ENCODE measurements at regions not wholly inside any gene's neighbourhood (a gene's known extent, or its start where the extent isn't known, plus 50 kb on each side); places are given as distances from the start of the nearest gene placed in this dataset.

DNA sequence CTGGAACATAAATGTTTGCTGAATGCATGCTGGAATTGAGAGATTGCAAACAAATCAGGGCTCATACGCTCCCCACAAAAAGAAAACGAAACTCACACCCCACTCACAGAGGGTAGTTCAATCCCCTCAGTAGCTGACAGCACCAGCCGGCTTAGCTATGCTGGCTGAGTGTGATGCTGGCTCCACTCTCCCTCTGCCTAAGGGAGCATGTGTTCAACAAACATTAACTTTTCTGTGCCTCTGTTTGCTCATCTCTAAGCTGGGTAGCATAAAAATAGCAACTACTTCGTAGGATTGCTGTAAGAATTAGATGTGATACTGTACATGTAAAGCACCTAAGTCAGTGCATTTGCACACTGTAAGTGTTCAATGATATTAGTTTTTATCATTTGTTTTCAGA is 282.6 kb downstream of the FOXO1 start:
- DNase-seq (ENCODE audit: low read depth, low spot score): no peak

DNA sequence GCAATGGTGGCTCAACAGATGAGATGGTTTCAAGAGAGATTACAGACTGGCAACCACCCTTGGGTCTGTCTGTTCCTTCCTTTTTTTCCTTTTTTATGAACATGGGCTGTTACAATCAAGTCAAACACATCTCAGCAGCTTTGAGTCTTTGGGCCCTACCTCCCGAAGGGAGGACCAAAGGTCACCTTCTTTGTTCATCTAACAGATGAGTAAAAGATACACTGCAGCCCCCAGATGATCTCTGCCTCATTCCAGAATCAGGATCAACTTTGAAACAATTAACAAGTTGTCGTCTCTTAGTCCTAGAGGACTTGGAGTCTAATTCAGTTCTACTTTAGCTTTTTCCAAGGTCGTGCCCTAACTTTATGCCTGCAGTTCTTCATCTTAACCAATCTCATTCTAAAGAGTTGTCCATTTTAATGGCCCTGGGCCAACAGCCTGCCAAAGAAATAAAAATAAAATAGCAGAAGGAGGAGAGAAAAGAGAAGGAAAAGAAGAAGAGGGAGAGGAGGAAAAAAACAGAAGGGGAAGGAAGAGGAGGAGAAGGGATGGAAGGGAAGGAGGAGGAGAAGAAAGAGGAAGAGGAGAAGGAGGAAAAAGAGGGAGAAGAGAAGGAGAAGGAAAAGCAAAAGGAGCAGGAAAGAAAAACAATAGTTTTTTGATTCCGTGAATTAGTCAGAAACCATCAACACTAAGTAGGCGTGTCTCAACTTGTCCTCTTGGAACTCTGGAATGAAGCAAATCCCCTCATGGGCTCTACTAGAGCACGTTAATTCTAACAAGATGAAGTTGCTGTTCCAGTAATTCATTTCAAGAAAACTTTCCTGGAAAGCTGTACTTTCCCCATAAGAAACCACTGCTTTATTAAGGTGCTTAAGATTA is 281.2 kb downstream of the FOXO1 start:
- DNase-seq (ENCODE audit: low read depth, low spot score): no peak

DNA sequence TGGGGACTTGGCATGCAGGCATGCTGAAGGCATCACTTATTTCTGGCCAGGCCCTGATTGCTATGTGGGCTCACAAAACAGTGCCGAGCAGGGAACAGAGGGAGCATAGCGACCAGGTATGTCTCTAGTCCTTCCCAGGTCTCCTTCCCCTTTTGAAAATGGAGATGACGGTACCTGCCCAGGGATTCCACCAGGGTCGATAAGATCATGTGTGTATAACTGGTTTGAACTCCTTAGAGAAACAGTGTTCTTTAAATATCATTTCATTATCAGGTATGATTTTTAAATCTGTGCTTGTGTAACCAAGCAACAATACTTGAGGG is 280.6 kb downstream of the FOXO1 start:
- no peak for DNase-seq (ENCODE audit: low read depth, low spot score)

GRCh38 chr13:40386586-40386985 is 279.9 kb downstream of the FOXO1 start:
- no peak for DNase-seq (ENCODE audit: low read depth, low spot score)

- no peak for DNase-seq (ENCODE audit: low read depth, low spot score)
Observed at GRCh38 chr13:40387775-40388174, 278.7 kb downstream of the FOXO1 start.

GRCh38 chr13:40388617-40389016 is 277.8 kb downstream of the FOXO1 start:
- no peak for DNase-seq (ENCODE audit: low read depth, low spot score)

GRCh38 chr13:40389081-40389641 is 277.3 kb downstream of the FOXO1 start:
- no peak for DNase-seq (ENCODE audit: low read depth, low spot score)

- DNase-seq (ENCODE audit: low read depth, low spot score): no peak
Observed at GRCh38 chr13:40390401-40390916, 276.0 kb downstream of the FOXO1 start.

DNA sequence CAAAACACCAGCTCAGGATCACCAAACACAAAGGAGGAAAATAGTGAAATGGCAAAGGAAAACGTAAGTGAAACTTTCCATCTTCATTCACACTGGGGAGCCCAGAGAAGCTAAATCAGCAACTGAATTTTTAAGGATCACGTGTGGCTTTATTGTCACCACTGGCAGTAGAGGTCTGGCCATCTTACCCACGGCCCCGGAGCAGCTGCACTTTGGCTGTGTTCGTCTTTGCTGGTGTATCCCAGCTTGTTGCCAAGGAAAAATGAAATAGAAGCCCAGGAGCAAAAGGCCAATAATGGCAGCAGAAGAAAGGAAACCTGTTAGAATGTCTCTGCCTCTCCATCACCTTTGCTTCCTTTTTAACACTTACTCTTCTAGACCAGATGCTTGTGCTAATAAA is 274.7 kb downstream of the FOXO1 start:
- DNase-seq (ENCODE audit: low read depth, low spot score): no peak

DNA sequence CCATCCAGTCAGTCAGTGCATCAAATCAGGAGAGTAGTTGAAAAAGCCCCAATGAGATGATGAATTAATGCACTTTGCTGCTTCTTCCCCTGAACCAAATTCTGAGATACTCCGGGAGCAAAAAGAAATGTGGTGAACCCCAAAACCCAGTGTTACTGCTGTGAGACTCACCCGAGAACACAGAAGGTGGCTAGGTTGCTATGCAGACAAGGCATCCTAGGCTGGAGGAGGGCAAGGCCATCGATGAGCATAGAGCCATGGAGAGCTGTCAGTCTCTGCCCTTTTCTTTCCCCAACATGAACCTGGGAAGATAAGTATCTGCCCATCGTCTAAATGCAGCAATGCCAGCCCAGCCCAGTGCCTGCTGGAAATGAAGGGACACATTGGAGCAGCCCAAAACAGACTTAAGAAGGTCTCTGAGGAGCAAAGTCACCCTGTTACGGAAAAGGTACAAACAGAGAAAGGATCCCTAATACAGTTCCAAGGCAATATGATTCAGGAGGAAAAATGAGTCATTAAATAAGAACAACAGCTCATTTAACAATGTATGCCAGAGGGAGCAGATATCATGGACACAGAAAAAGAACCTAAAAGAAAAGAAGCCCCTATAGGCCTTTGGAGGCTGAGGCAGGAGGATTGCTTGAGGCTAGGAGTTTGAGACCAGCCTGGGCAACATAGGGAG is 272.0 kb downstream of the FOXO1 start:
- no peak for DNase-seq (ENCODE audit: low read depth, low spot score)

- DNase-seq (ENCODE audit: low read depth, low spot score): no peak
Observed at GRCh38 chr13:40398065-40398464, 268.4 kb downstream of the FOXO1 start.

DNA sequence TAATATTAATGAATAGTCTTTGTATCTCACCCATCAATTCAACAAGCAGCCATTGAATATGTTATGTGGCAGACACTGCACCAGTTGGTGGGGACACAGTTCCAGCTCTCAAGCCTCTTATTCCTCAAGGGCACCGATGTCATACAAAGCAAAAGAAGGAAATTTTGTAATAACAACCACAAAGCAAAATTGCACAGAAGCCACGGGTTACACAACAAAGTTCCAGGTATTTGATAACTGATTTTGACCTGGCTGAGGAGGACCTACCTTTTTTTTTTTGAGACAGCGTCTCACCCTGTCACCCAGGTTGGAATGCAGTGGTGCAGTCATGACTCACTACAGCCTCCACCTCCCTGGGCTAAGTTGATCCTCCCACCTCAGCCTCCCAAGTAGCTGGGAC is 266.7 kb downstream of the FOXO1 start:
- DNase-seq (ENCODE audit: low read depth, low spot score): no peak

DNA sequence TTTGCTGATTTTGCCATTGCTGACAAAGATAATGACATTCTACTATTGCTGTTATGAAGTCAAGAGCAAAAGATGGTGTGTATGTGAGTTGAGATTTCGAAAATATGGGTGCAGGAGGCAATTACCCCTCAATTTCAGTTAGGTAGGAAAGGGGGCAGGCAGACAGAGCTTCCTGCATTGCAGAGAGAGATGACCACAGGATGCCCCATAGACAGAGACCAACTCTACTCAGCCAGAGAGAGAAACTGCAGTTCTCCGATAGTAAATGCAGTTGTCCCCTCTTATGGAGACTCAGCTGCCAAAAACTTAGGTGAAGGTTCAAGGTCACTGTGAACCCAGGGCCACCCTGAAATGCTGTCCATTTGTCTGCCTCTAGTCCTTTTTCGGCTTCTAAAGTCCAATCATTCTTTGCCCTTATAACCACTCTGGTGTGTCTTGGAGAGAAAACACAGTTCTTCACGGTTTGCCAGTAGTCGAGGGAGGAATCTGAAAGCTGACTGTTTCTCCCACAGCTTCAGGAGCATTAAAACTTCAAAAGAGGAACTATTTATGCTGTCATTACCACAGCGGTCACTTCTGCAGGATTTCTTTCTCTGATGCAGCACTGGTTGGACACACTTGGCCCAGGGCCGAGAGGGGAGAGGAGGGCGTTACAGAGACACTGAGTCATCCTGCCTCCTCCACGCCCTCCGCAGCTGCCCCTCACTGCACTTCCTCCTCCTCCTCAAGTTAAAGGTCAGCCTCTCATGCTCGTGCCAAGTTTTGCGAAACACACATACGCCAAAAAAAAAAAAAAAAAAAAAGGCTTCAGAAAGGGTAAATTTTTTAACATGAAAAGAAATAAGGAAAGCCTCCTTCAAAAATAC is 264.3 kb downstream of the FOXO1 start:
- no peak for DNase-seq (ENCODE audit: low read depth, low spot score)

DNA sequence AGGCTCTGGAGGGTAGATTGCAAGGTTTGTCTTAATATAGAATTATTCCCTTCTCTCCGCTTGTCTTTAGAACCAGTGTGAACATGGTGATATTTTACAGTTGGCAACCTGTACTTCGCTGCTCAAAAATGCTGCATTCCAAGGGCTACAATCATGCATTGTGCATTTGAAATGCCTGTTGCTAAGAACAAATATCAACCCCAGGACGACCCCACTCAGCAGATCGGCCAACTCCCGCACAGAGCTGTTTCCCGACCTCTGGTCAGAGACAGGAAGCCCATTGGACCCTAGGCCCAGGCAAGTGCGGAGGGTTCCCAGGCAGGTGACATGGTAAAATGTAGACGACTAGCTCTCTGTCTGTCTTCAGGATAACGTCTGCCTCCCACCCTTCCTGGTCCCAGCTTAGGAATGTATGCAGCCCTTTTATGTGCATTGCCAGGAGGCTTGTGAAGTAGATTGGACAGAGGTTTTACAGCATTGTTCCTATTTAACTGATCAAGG is 263.5 kb downstream of the FOXO1 start:
- DNase-seq (ENCODE audit: low read depth, low spot score): no peak

GRCh38 chr13:40403509-40404241 is 262.8 kb downstream of the FOXO1 start:
- no peak for DNase-seq (ENCODE audit: low read depth, low spot score)

GRCh38 chr13:40404407-40404806 is 262.0 kb downstream of the FOXO1 start:
- DNase-seq (ENCODE audit: low read depth, low spot score): no peak

DNA sequence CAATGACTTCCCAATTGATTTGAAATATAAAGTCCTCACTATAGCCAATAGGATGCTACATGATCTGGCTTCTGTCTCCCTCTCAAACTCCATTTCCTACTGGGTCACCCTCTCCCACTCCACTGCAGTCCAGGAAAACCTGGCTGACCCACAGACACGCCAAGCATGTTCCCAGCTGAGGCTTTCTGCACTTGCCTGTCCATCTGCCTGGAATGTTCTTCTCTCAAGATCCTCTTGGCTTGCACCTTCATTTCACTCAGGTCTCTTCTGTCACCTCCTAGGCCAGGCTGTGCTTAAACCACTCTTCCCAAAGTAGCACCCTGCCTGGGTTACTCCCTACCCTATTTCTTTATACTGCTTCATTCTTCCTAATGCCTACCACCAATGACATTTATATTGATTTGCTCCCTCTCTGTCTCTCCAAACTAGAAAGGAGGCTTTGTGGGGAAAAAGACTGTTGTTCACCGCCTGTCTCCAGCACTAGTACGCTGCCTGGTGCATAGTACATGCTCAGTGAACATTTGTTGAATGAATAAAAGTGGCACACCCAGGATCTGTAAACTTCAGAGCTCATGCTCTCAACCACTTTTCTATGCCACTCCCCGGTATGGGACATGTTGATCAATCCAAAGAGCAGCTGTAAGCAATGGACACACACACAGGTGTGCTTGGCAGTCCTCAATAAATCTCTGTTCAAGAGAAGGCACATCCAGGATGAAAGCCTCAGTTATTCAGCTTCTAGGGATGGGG is 261.3 kb downstream of the FOXO1 start:
- DNase-seq (ENCODE audit: low read depth, low spot score): no peak

DNA sequence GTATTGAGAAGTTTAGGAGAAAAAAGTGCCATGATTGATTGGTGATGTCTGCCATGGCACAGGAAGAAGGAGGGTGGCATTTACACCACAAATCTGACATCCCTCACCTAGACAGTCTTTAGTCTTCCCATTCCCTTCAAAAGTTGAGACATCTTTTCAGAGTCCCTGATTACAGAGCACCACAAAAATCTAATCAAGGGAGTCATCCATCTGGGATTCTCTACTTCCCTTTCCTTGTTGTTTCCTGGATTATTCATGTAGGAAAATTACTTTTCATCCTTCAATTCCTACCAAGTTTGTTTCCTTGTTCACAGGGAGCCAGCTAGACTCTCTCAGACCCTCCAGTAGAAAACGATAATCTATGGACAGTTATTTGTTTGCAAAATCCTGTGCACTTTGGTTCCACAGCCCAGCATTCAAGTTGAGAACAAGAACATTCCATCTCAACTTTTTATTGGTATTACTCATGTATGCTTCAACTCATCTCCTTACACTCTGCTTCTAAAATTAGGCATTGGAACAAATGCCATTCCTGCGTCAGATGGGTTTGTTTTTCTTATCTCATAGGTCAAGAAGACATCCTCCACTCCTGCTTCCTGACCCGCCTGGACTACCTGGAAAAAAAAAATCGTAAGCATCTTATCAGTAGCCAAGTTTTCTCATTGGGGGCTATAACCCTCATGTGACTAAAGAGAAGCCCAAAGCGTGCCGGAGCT is 259.9 kb downstream of the FOXO1 start:
- DNase-seq (ENCODE audit: low read depth, low spot score): no peak

GRCh38 chr13:40407567-40407966 is 258.9 kb downstream of the FOXO1 start:
- no peak for DNase-seq (ENCODE audit: low read depth, low spot score)

DNA sequence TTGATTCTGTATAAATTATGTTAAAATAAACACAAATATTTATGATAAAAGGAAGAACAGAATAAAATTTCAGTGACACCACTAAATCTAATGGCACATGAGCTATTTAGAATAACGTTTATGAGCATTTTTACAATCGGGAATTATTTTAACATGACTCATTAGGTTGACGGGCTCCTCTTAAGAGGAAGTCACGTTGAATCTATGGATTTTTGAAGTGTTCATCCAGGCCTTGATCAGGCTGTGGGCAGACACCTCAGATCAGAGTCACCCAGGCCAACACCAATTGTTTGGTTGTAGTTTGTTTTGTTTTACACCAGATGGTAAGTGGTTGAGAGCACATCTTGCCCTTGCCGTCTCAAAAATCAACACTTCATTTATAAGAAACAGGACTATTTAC is 257.8 kb downstream of the FOXO1 start:
- no peak for DNase-seq (ENCODE audit: low read depth, low spot score)
